ENCODE measurements at regions not wholly inside any gene's neighbourhood (a gene's known extent, or its start where the extent isn't known, plus 50 kb on each side); places are given as distances from the start of the nearest gene placed in this dataset.
"Not testable (repeated sequence)": the region's sequence is repeated elsewhere in the genome, so short reads cannot be mapped to it uniquely, and the experiment has no call there.

DNA sequence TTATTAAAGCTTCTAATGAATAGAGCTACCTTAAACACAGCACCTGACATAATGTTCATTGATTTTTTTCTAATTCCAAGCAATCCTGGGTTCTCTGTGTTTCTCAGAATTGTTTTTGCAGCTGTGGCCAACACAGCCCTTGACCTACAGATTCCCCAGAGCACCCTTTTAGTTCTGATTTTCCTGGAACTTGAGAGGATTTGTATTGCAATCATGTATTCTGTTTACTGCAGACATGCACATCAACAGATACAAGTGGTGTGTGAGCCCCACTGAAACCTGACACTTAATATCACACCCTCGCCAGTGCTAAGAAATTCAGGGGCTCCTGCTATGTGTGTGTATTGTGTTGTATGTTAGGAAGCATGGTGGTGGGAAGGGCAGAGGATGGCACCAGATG, 344.2 kb upstream of the POM121L12 start:
- DNase-seq: no peak

- no peak for DNase-seq
These were observed 345.5 kb upstream of the POM121L12 start for GRCh38 chr7:52689912-52690311.

- DNase-seq: no peak
These were observed 350.1 kb upstream of the POM121L12 start for GRCh38 chr7:52685333-52685732.

GRCh38 chr7:52684388-52684787, 351.0 kb upstream of the POM121L12 start:
- DNase-seq: no peak

GRCh38 chr7:52682993-52683392, 352.4 kb upstream of the POM121L12 start:
- DNase-seq: no peak

DNA sequence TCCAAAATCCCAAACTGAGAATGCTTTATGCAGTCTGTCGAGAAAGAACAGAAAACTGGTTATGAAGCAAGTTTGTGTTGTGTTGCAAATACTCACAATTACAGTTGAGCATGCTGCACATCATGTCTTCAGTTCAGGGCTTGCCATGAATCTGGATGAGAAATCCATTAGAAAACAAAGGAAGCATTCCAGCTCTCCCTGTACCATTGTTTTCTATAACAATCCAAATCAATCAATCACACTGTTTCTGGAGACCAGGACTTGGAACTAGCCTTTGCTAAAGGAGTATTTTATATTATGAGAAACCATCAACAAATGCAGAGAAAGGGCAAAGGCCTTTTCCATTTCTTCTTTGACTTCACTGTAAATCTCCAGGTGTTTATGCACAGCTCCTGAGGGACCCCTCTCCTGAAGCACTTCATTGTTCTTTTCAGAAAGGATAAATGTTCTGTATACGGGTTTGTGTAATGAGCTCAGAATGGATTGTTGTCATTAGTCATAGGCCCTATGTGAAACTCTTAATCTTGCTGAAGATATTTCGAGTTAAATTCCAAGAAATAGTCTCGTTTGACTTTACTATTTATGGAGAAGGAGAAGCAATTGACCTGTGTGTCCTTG, 364.7 kb upstream of the POM121L12 start:
- no peak for DNase-seq

DNA sequence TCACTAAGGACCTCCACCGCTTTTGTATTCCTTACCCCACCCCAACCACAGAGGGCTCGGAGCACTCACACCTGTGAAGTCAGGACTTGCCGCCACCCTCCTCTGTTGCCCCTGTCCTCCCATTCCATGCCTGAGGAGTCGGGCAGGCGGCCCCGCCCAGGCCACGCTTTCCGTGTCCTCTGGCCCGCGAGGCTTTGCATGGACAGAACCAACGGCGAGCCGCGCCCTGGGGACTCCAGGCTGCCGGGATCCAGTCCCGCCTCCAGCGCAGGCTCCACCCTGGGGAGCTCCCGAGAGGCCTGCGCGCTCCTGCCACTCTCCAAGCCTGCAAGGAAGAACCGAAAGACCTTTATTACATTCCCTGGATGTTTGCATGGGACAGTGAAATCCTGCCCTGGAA, 366.4 kb upstream of the POM121L12 start:
- DNase-seq: no peak

DNA sequence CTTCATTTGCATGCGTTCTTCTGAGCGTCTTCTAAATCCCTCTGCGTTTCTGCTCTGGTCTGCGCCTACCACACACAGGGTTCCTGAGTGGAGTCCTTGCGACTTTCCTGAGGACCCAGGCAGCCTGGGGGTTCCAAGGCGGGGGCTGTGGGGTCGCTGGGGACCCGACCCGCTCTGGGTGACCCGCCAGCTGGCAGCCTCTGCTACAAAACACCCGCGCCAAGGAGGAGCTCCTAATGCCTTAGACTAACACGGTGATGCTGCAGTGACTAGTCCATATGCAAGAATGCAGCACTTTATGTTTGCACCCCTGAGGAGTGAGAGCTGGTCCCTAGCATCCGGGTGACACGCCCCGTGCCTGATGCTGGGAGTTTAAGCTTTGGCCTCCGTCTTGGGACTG, 367.0 kb upstream of the POM121L12 start:
- DNase-seq: no peak

- DNase-seq: no peak
These were observed 376.3 kb upstream of the POM121L12 start for GRCh38 chr7:52659178-52659577.

GRCh38 chr7:52656098-52656497, 379.3 kb upstream of the POM121L12 start:
- DNase-seq: no peak

DNA sequence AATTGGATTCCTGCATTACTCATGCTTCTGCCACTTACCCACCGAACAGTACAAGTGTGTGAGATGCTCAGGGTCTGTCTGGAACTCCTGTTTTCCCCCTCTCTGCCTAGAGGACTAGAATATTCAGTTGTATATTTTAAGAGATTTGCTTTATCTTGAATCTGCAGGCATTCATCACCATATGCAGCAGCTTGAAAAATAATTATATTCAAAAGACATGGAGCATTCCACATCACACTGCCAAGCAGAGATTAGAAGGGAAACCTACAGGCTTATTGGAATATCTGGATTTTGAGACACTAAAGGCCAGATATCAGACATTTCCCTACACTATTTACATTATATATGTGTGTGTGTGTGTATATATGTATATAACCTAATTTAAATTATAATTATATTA, 382.8 kb upstream of the POM121L12 start:
- no peak for DNase-seq

GRCh38 chr7:52648872-52649271, 386.6 kb upstream of the POM121L12 start:
- DNase-seq: no peak

DNA sequence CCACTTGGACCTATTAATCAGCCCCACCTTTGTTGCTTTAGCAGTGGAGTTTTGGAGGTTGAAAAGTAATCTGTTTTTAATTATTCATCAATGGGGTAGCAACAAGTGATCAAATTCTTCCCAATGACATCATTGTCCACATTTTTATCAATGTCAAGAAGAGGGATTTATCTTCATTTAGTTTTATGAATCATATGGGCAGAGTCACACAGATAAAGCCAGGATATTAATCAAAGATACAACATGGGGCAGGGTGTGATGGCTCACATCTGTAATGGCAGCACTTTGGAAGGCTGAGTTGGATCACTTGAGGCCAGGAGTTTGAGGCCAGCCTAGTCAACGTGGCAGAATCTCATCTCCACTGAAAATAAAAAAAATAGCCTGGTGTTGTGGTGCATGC, 388.4 kb upstream of the POM121L12 start:
- DNase-seq: no peak

GRCh38 chr7:52639981-52640380, 395.5 kb upstream of the POM121L12 start:
- no peak for DNase-seq

DNA sequence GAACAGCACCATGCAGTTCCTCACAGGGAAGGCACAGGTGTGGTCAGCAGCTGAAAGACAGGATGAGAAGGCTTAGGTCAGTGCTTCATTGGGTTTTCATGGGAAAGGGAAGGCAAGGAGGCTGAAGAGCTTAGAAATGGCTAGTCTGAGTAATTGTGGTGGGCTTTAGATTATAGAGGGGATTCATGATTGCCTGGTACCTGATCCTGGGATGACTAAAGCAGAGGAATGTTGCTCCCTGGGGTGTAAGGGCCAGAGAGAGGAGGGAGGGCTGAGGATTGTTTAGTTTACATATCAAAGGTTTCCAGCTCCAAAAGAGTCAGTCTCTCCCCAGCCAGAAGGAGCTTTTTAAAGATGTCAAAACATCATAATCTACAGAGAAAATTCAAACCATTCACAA, 396.3 kb upstream of the POM121L12 start:
- no peak for DNase-seq

DNA sequence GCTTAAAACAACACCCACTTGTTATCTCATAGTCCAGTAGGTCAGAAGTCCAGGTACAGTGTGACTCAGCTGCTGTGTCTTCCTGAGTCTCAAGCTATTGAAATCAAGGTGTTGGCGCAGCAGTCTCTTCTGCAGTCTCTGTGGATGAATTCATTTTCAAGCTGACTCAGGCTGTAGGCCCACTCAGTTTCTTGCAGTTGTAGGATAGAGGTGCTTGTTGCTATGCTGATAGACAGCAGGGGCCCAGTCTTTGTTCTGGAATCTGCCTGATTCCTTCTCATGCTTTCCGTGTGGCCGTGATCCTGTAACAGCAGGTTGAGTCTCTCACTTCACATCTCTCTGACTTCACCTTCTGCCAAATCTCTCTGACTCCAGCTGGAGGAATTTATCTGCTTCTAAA, 400.4 kb upstream of the POM121L12 start:
- DNase-seq: no peak

GRCh38 chr7:52620849-52621248, 414.6 kb upstream of the POM121L12 start:
- DNase-seq: no peak

DNA sequence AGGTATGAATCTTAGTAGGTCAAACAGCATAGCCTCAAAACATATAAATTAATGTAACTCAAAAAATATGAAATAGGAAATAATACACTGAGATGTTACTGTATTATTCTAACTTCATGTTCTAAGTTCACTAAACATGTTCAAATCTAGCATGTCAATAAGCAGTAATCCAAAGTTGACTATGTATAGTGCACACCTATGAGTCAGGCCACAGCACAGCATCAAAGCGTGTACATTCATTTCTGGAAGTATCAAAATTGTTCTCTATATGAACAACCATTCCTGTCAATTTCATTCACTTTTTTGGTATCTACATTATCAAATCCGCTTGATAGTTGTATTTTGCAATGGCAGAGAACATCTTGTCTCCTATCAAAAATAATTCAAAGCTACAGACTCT, 418.9 kb upstream of the POM121L12 start:
- no peak for DNase-seq

- no peak for DNase-seq
These were observed 420.3 kb upstream of the POM121L12 start for GRCh38 chr7:52615021-52615695.

DNA sequence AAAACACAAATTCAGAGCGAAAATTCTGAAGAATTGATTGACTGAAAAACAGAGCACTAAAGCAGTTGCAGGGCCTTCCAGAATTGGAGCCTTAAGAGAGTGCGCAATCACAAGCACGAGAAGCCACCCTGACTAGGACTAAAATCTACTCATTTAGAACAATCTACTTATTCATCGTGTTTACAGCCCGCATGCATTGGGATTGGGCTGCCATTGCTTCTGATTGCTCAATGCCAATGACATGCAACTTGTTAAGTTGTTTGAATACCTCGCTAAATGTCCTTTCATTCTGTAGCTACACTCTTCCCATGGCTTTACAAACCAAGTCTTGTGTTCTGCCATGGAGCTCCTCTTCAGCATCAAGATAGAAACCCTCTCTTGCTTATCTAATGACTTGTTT, 425.9 kb upstream of the POM121L12 start:
- DNase-seq: no peak

DNA sequence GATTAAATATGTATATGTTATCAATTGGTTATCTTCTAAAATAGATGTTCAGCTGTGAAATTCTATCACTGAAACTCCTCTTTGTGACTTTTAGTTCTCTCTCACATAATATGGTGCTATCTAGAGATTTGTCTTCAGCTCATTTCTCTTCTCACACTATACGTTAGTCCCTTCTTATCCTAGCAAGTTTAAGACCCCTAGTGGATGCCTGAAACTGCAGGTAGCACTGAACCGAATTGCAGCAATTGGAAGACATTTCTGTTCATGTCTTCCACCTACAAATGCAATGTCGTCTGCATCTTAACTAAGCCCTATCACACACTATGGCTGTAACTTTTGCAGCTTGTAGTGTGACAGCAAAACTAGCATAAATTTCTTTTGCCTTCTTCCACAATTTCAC, 442.7 kb upstream of the POM121L12 start:
- DNase-seq: no peak

GRCh38 chr7:52586704-52587103, 448.7 kb upstream of the POM121L12 start:
- no peak for DNase-seq

DNA sequence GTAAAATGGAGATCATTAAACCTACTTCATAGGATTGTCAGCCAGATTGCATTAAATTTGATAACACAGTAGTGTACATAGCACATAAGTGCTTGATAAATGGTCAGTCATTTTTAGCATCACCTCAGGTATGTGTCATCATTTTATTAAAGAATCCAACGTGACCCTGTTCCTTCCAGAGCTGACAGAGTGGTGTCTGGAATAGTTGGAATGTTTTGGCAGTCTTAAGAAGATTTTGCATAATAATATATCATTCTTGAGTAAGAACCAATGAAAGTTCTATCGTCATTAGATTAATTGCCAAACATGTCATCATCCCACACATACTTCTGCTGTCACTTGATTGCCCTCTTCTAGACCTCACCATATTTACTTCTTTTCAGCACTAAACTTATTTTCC, 451.4 kb upstream of the POM121L12 start:
- no peak for DNase-seq

GRCh38 chr7:52573141-52573540, 462.3 kb upstream of the POM121L12 start:
- DNase-seq: not testable (repeated sequence)

DNA sequence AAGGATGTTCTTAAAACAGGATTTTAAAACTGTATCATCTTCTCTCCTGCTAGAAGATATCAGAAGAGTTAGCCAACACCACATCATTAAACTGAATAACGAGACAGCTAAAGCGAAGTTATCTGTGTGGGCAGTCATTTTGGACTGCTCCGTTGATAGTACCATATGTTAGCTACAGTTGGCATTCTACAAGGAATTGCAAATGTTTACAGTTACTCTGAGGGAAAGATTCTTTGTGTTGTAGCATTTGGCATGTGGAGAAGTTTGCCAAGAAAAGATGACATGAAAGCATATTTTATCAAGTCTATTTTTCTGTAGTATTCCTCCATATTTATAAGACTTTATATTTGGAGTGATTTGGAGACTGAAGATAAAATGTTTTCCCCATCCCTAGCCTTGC, 464.4 kb upstream of the POM121L12 start:
- no peak for DNase-seq
